K562 (cell line): ENCODE measurements at regions not wholly inside any gene's neighbourhood (a gene's known extent, or its start where the extent isn't known, plus 50 kb on each side); places are given as distances from the start of the nearest gene placed in this dataset.

Source experiments
- CHD1 ChIP-seq: fragments of 200-600 bp; sonication (generic); IDR thresholded peaks from one replicate; pipeline ENCODE4 v1.6.1; 2012; ENCODE audit warnings: mild to moderate bottlenecking, moderate library complexity, low read length, inconsistent platforms
- CTCF ChIP-seq, 3 experiments: IDR thresholded peaks in 2 of 3; conservative IDR thresholded peaks in 1 of 3; 2 replicates each; pipeline ENCODE4 v1.5.1; 2011 to 2012; ENCODE audit warnings: low read length in 3 of 3, mild to moderate bottlenecking in 3 of 3, control low read depth in 2 of 3, improper control_type of control experiment in 1 of 3, inconsistent platforms in 1 of 3, low read depth in 1 of 3, mixed read lengths in 1 of 3, moderate library complexity in 1 of 3; ENCODE audit not compliant: insufficient read depth in 2 of 3
- JUN ChIP-seq, 2 experiments: sonication (generic) in 1 of 2; formaldehyde crosslinking in 1 of 2; IDR thresholded peaks; 2 replicates each; pipeline versions ENCODE4 v1.6.1 to v1.8.0; 2012 to 2022; ENCODE audit warnings: borderline replicate concordance in 2 of 2, mild to moderate bottlenecking in 2 of 2, improper control_type of control experiment in 1 of 2, low read depth in 1 of 2, low read length in 1 of 2, missing genetic modification reagents in 1 of 2
- NFRKB ChIP-seq: fragments of 450-650 bp; IDR thresholded peaks from 2 replicates; pipeline ENCODE4 v1.6.1; 2016; ENCODE audit warnings: low read depth
- REST ChIP-seq, 2 experiments: fragments of 450-650 bp; formaldehyde crosslinking in 1 of 2; IDR thresholded peaks; 2 replicates each; pipeline versions ENCODE4 v1.4.0 to v1.6.1; 2014 to 2020; ENCODE audit warnings: mild to moderate bottlenecking in 2 of 2, borderline replicate concordance in 1 of 2, low read depth in 1 of 2
- SNRNP70 ChIP-seq: fragments of 200-400 bp; formaldehyde crosslinking; optimal IDR thresholded peaks from 2 replicates; pipeline ENCODE3; 2017; ENCODE audit warnings: low read depth, low read length
- SP2 ChIP-seq: IDR thresholded peaks from 2 replicates; pipeline ENCODE4 v1.6.1; 2011; ENCODE audit warnings: mild to moderate bottlenecking, low read depth, low read length, moderate library complexity; ENCODE audit not compliant: poor library complexity, severe bottlenecking; ENCODE audit errors: extremely low read depth
- ZFP36 ChIP-seq: fragments of 150-350 bp; IDR thresholded peaks from 2 replicates; pipeline ENCODE4 v1.6.1; 2018; ENCODE audit warnings: low read length, low read depth; ENCODE audit not compliant: partially characterized antibody
- ZNF224 ChIP-seq: sonication (generic); formaldehyde crosslinking; IDR thresholded peaks from 2 replicates; pipeline ENCODE4 v1.8.0; 2022; ENCODE audit warnings: mild to moderate bottlenecking, missing genetic modification reagents

DNA sequence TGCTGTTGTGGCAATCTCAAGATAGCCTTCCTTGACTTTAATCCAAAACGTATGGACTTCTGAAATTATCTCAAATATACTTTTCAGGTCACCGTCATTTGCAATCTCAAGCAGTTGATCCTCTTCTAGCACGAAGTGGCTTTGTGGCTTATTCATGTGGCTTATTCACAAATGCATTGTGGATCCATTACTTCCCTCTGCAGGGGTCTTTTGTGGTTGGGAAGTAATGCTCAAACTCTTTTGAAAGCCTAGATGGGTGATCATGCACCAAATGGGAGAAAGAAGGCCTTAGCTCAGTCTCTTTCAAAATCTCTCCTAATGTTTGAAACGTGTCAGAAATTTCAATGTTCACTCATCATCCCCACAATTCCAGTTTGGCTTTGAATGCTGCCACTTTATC is 597.2 kb upstream of the CDH10 start:
- TF ChIP-seq REST (IDR thresholded peaks at IDR 0.05; ENCODE audit: borderline replicate concordance) = no peak
- no peak for TF ChIP-seq REST (CRISPR knock-in tag; IDR thresholded peaks at IDR 0.05; ENCODE audit: low read depth)
- no peak for TF ChIP-seq ZFP36
- no peak for TF ChIP-seq SP2
- TF ChIP-seq SNRNP70 = no peak
- TF ChIP-seq JUN (IDR thresholded peaks at IDR 0.05; ENCODE audit: borderline replicate concordance, low read depth, low read length) = no peak
- TF ChIP-seq JUN (CRISPR knock-in tag; IDR thresholded peaks at IDR 0.05; ENCODE audit: borderline replicate concordance) = no peak
- TF ChIP-seq CTCF (IDR thresholded peaks at IDR 0.05 in 2 of 3, conservative IDR thresholded peaks at IDR 0.05 in 1 of 3; ENCODE audit: insufficient read depth in 2 of 3, low read depth in 1 of 3, low read length in 3 of 3) = no peak
- TF ChIP-seq ZNF224 (CRISPR knock-in tag) = no peak
- TF ChIP-seq NFRKB = no peak
- TF ChIP-seq CHD1 = no peak
